HEK293 (cell line): ENCODE measurements at regions not wholly inside any gene's neighbourhood (a gene's known extent, or its start where the extent isn't known, plus 50 kb on each side); places are given as distances from the start of the nearest gene placed in this dataset.

Source experiments
- CTCF ChIP-seq: fragments of 450-650 bp; formaldehyde crosslinking; IDR thresholded peaks from 2 replicates; pipeline ENCODE4 v1.5.1; 2016; ENCODE audit warnings: missing biosample characterization, missing genetic modification characterization
- TCF7L2 ChIP-seq: IDR thresholded peaks from 2 replicates; pipeline ENCODE4 v1.6.1; 2011; ENCODE audit warnings: low read depth, mild to moderate bottlenecking, inconsistent platforms, low read length, moderate library complexity, borderline replicate concordance
- ZNF501 ChIP-seq: fragments of 450-650 bp; formaldehyde crosslinking; IDR thresholded peaks from 2 replicates; pipeline ENCODE4 v1.5.1; 2016; ENCODE audit warnings: missing biosample characterization, missing genetic modification characterization
- ZNF658 ChIP-seq: fragments of 450-650 bp; formaldehyde crosslinking; IDR thresholded peaks from 2 replicates; pipeline ENCODE4; 2016; ENCODE audit warnings: missing biosample characterization, missing genetic modification characterization

GRCh38 chr6:156434795-156435190, 342.4 kb upstream of the ARID1B start:
- no peak for TF ChIP-seq TCF7L2
- no peak for TF ChIP-seq CTCF (tag by site-specific recombination)
- TF ChIP-seq ZNF501 (tag by site-specific recombination) = no peak
- no peak for TF ChIP-seq ZNF658
